Mesendoderm (in vitro differentiated cells): ENCODE measurements at regions not wholly inside any gene's neighbourhood (a gene's known extent, or its start where the extent isn't known, plus 50 kb on each side); places are given as distances from the start of the nearest gene placed in this dataset.

Experiments
- DNase-seq: peaks from one replicate; pipeline ENCODE4 v3.0.0; 2013
- H2AK5ac ChIP-seq: 2 replicates; pipeline ENCODE4 v1.6.1; 2013; ENCODE audit warnings: low read length, inconsistent platforms
- H2BK120ac ChIP-seq: 2 replicates; pipeline ENCODE4 v1.6.1; 2013; ENCODE audit warnings: low read depth, mild to moderate bottlenecking, low read length, moderate library complexity, mixed read lengths
- H2BK15ac ChIP-seq: replicated peaks from 2 replicates; pipeline ENCODE4 v1.6.1; 2013; ENCODE audit warnings: low read depth, mild to moderate bottlenecking, moderate library complexity
- H2BK5ac ChIP-seq: 2 replicates; pipeline ENCODE4 v1.6.1; 2013; ENCODE audit warnings: low read length, inconsistent platforms
- H3K18ac ChIP-seq: 2 replicates; pipeline ENCODE4 v1.6.1; 2013; ENCODE audit warnings: mild to moderate bottlenecking, low read length, mixed read lengths
- H3K23ac ChIP-seq: one replicate; pipeline ENCODE4 v1.6.1; 2013; ENCODE audit warnings: low read length
- H3K27ac ChIP-seq: 2 replicates; pipeline ENCODE4 v1.5.1; 2013; ENCODE audit warnings: low read depth, mild to moderate bottlenecking, inconsistent platforms, low read length, moderate library complexity
- H3K27me3 ChIP-seq: 2 replicates; pipeline ENCODE4 v1.6.1; 2013; ENCODE audit warnings: low read length, control low read depth, mild to moderate bottlenecking, inconsistent platforms; ENCODE audit not compliant: insufficient read depth, poor library complexity
- H3K36me3 ChIP-seq: 2 replicates; pipeline ENCODE4 v1.6.1; 2013; ENCODE audit warnings: low read length, inconsistent platforms; ENCODE audit not compliant: control insufficient read depth, insufficient read depth
- H3K4ac ChIP-seq: one replicate; pipeline ENCODE4 v1.6.1; 2013; ENCODE audit warnings: low read depth, mild to moderate bottlenecking, low read length, moderate library complexity
- H3K4me1 ChIP-seq: 2 replicates; pipeline ENCODE4 v1.6.1; 2013; ENCODE audit warnings: low read depth, low read length, inconsistent platforms; ENCODE audit not compliant: control insufficient read depth
- H3K4me2 ChIP-seq: 2 replicates; pipeline ENCODE4 v1.6.1; 2013; ENCODE audit warnings: low read length
- H3K4me3 ChIP-seq: 2 replicates; pipeline ENCODE4 v1.5.1; 2013; ENCODE audit warnings: mild to moderate bottlenecking, low read length
- H3K56ac ChIP-seq: one replicate; pipeline ENCODE4 v1.6.1; 2013; ENCODE audit warnings: low read length
- H3K79me1 ChIP-seq: 2 replicates; pipeline ENCODE4 v1.6.1; 2013; ENCODE audit warnings: low read length, inconsistent platforms
- H3K79me2 ChIP-seq: 2 replicates; pipeline ENCODE4 v1.6.1; 2013; ENCODE audit warnings: mild to moderate bottlenecking, low read length; ENCODE audit not compliant: control insufficient read depth, insufficient read depth
- H3K9ac ChIP-seq: 2 replicates; pipeline ENCODE4 v1.6.1; 2013; ENCODE audit warnings: low read length, inconsistent platforms
- H4K5ac ChIP-seq: one replicate; pipeline ENCODE4 v1.6.1; 2013; ENCODE audit warnings: low read length
- H4K8ac ChIP-seq: one replicate; pipeline ENCODE4 v1.6.1; 2013; ENCODE audit warnings: low read depth, mild to moderate bottlenecking, control low read depth, low read length, moderate library complexity
- WGBS: extraction: QIAGEN DNeasy Blood & Tissue Kit; methylation state at CpG from one replicate; pipeline ENCODE4 v1.1.7; 2013; ENCODE audit warnings: low lambda C conversion rate, missing lambda C conversion rate; ENCODE audit not compliant: insufficient coverage; ENCODE audit errors: extremely low coverage; 5-methylcytosine and 5-hydroxymethylcytosine counted together

GRCh38 chr20:12482661-12483060, 526.1 kb upstream of the SPTLC3 start:
- no CpG with 5 or more reads among the region's 2 CpGs for WGBS
- H3K4me2 ChIP-seq: no peak overlapping the region

GRCh38 chr20:12502443-12502842, 506.3 kb upstream of the SPTLC3 start:
- no peak overlapping the region for H2BK120ac ChIP-seq
- no peaks in the 10 kb centered on the region for H3K4me1 ChIP-seq
- H3K27me3 ChIP-seq: no peaks in the 10 kb centered on the region
- no peak for DNase-seq
- H2BK15ac ChIP-seq: no peak overlapping the region
- no peak overlapping the region for H3K18ac ChIP-seq
- no peak overlapping the region for H3K4me3 ChIP-seq
- no peak overlapping the region for H3K4me2 ChIP-seq
- no peaks in the 10 kb centered on the region for H3K79me1 ChIP-seq
- H3K23ac ChIP-seq: no peak overlapping the region
- H2BK5ac ChIP-seq: no peak overlapping the region
- no peak overlapping the region for H4K5ac ChIP-seq
- H3K36me3 ChIP-seq: no peaks in the 10 kb centered on the region
- H3K79me2 ChIP-seq: no peaks in the 10 kb centered on the region
- no peak overlapping the region for H3K56ac ChIP-seq
- whole genome bisulfite sequencing: no CpG with 5 or more reads among the region's 2 CpGs
- no peak overlapping the region for H4K8ac ChIP-seq
- H3K27ac ChIP-seq: no peak overlapping the region
- no peak overlapping the region for H3K9ac ChIP-seq
- H2AK5ac ChIP-seq: no peak overlapping the region
- no peak overlapping the region for H3K4ac ChIP-seq

More at GRCh38 chr20:12482661-12483060, 526.1 kb upstream of the SPTLC3 start:
- Histone ChIP-seq H3K56ac (no peak overlapping the region), H2AK5ac (no peak overlapping the region), H2BK5ac (no peak overlapping the region), H3K79me2 (no peaks in the 10 kb centered on the region), H2BK120ac (no peak overlapping the region), H3K23ac (no peak overlapping the region), H3K4ac (no peak overlapping the region), H3K4me3 (no peak overlapping the region), H3K4me1 (no peaks in the 10 kb centered on the region), H4K8ac (no peak overlapping the region), H2BK15ac (no peak overlapping the region), H3K27ac (no peak overlapping the region), H3K27me3 (no peaks in the 10 kb centered on the region), H4K5ac (no peak overlapping the region), H3K9ac (no peak overlapping the region), H3K18ac (no peak overlapping the region), H3K79me1 (no peaks in the 10 kb centered on the region), H3K36me3 (no peaks in the 10 kb centered on the region)
- DNase-seq: no peak

DNA sequence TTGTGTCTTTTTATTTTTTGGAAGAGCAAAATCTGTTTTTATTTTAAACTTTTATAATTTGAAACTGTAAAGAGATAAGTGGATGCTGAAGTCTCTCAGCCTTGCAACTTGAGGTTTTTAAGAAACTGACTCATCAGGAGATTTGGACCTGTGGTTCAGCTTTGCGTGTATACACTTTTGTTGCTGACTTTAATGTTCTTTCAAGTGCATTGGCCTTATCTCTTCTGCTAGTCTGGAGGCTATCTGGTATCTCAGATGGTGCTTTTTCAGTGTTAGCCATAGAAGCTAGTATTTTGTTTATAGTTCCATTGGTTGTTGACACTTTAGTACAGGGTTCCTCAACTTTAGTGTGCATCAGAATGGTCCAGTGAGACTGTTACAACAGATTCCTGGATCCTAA, 504.0 kb upstream of the SPTLC3 start:
- Histone ChIP-seq H2BK120ac (no peak overlapping the region), H3K27me3 (no peaks in the 10 kb centered on the region), H3K4ac (no peak overlapping the region), H4K5ac (no peak overlapping the region), H4K8ac (no peak overlapping the region), H3K23ac (no peak overlapping the region), H3K4me2 (no peak overlapping the region), H3K56ac (no peak overlapping the region), H2BK15ac (no peak overlapping the region), H3K4me3 (no peak overlapping the region), H3K79me1 (no peaks in the 10 kb centered on the region), H3K4me1 (no peaks in the 10 kb centered on the region), H3K18ac (no peak overlapping the region), H3K79me2 (no peaks in the 10 kb centered on the region), H3K27ac (no peak overlapping the region), H3K9ac (no peak overlapping the region), H2BK5ac (no peak overlapping the region), H3K36me3 (no peaks in the 10 kb centered on the region), H2AK5ac (no peak overlapping the region)
- WGBS: no CpG with 5 or more reads among the region's 1 CpG
- DNase-seq: no peak

GRCh38 chr20:12511499-12511898, 497.3 kb upstream of the SPTLC3 start:
- H3K9ac ChIP-seq: no peak overlapping the region
- H2BK120ac ChIP-seq: no peak overlapping the region
- no peak overlapping the region for H3K27ac ChIP-seq
- no peak overlapping the region for H4K5ac ChIP-seq
- no peak overlapping the region for H4K8ac ChIP-seq
- no peaks in the 10 kb centered on the region for H3K79me2 ChIP-seq
- H3K4me2 ChIP-seq: no peak overlapping the region
- DNase-seq: no peak
- H3K27me3 ChIP-seq: no peaks in the 10 kb centered on the region
- no peak overlapping the region for H3K18ac ChIP-seq
- H3K56ac ChIP-seq: no peak overlapping the region
- no peak overlapping the region for H2BK15ac ChIP-seq
- no peak overlapping the region for H3K4me3 ChIP-seq
- WGBS: no CpG with 5 or more reads among the region's 3 CpGs
- no peak overlapping the region for H3K4ac ChIP-seq
- no peaks in the 10 kb centered on the region for H3K36me3 ChIP-seq
- H3K4me1 ChIP-seq: no peaks in the 10 kb centered on the region
- no peak overlapping the region for H2AK5ac ChIP-seq
- H2BK5ac ChIP-seq: no peak overlapping the region
- no peaks in the 10 kb centered on the region for H3K79me1 ChIP-seq
- H3K23ac ChIP-seq: no peak overlapping the region

- Histone ChIP-seq H3K56ac (no peak overlapping the region), H3K4me3 (no peak overlapping the region), H3K27me3 (no peaks in the 10 kb centered on the region), H3K23ac (no peak overlapping the region), H2AK5ac (no peak overlapping the region), H2BK5ac (no peak overlapping the region), H3K4me2 (no peak overlapping the region), H3K27ac (no peak overlapping the region), H2BK15ac (no peak overlapping the region), H3K4me1 (no peaks in the 10 kb centered on the region), H3K79me1 (no peaks in the 10 kb centered on the region), H4K5ac (no peak overlapping the region), H3K79me2 (no peaks in the 10 kb centered on the region), H3K4ac (no peak overlapping the region), H3K18ac (no peak overlapping the region), H2BK120ac (no peak overlapping the region), H4K8ac (no peak overlapping the region), H3K36me3 (no peaks in the 10 kb centered on the region), H3K9ac (no peak overlapping the region)
- WGBS: no CpG with 5 or more reads among the region's 1 CpG
- DNase-seq: peak; percentile 11
Observed at GRCh38 chr20:12512755-12513154, 496.0 kb upstream of the SPTLC3 start.

DNA sequence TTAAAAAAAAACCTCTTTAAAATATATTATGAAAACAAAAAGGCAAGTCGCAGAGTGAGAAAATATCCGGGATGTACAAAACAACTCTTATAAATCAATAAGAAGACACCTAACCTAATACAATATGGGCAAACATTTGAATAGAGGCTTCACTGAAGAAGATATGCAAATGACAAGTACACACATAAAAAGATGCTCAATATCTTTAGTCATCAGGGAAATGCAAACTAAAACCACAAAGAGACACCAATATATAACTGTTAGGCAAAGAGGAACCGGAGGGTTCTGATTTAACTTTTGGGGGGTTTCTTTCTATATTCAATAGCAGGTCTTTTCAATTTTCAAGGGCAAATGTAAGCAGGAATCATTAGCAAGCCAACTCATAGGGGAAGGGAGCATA, 480.7 kb upstream of the SPTLC3 start:
- no peak overlapping the region for H3K4ac ChIP-seq
- no peaks in the 10 kb centered on the region for H3K79me2 ChIP-seq
- no peak overlapping the region for H2BK120ac ChIP-seq
- no peak overlapping the region for H3K27ac ChIP-seq
- H3K18ac ChIP-seq: no peak overlapping the region
- DNase-seq: no peak
- H3K79me1 ChIP-seq: no peaks in the 10 kb centered on the region
- H2BK5ac ChIP-seq: no peak overlapping the region
- H3K4me1 ChIP-seq: no peaks in the 10 kb centered on the region
- H4K8ac ChIP-seq: no peak overlapping the region
- no peak overlapping the region for H3K9ac ChIP-seq
- no peak overlapping the region for H3K56ac ChIP-seq
- H3K23ac ChIP-seq: no peak overlapping the region
- no CpG with 5 or more reads among the region's 3 CpGs for WGBS
- H2AK5ac ChIP-seq: no peak overlapping the region
- H3K4me2 ChIP-seq: no peak overlapping the region
- no peaks in the 10 kb centered on the region for H3K36me3 ChIP-seq
- no peaks in the 10 kb centered on the region for H3K27me3 ChIP-seq
- H2BK15ac ChIP-seq: no peak overlapping the region
- H3K4me3 ChIP-seq: no peak overlapping the region
- no peak overlapping the region for H4K5ac ChIP-seq
